ENCODE measurements at regions not wholly inside any gene's neighbourhood (a gene's known extent, or its start where the extent isn't known, plus 50 kb on each side); places are given as distances from the start of the nearest gene placed in this dataset.
A peak's percentile ranks its signal among the peaks of the same experiment; 100 is the strongest.

- no peak for TF ChIP-seq CTCF (conservative IDR thresholded peaks at IDR 0.05)
- no peak for TF ChIP-seq ZFX (IDR thresholded peaks at IDR 0.05)
- peak overlapping the region; percentile 36; the same call in 1 of the 2 replicates for H3K27ac ChIP-seq
Measured at GRCh38 chr6:157763904-157764177, 59.2 kb upstream of the SNX9 start.

- TF ChIP-seq ZFX (IDR thresholded peaks at IDR 0.05): no peak
- no peak for TF ChIP-seq CTCF (conservative IDR thresholded peaks at IDR 0.05)
- H3K27ac ChIP-seq: no peak overlapping the region
Measured at GRCh38 chr6:157764178-157765068, 58.6 kb upstream of the SNX9 start.

- no peak overlapping the region for H3K27ac ChIP-seq
Measured at GRCh38 chr6:157766901-157767774, 55.9 kb upstream of the SNX9 start.

GRCh38 chr6:157767775-157768156 is 55.3 kb upstream of the SNX9 start:
- H3K27ac ChIP-seq: no peak overlapping the region
- no peak for TF ChIP-seq CTCF (conservative IDR thresholded peaks at IDR 0.05)
- no peak for TF ChIP-seq ZFX (IDR thresholded peaks at IDR 0.05)

More at GRCh38 chr6:157766901-157767774, 55.9 kb upstream of the SNX9 start:
- TF ChIP-seq CTCF (conservative IDR thresholded peaks at IDR 0.05) (no peak), ZFX (IDR thresholded peaks at IDR 0.05) (no peak)

DNA sequence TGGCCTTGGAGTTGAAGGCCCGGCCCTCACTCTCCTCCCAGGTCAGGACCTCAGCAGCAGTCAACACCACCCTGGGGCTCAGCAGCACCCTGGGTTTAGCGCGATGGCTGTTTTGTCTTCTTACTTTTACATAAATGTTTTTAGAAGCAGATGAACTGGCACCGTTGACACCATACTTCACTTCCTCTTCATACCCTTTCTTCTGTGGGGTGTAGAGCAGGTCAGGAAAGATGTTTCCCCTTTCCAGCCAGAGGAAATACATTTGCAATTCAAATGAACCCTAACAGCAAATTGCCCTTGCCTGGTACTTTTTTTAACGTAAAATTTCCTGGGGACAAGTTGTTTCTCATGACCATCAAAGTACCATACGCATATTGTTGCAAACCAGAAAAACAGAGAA is 54.7 kb upstream of the SNX9 start:
- H3K27ac ChIP-seq: no peak overlapping the region
- TF ChIP-seq CTCF (conservative IDR thresholded peaks at IDR 0.05): no peak
- TF ChIP-seq ZFX (IDR thresholded peaks at IDR 0.05): no peak

GRCh38 chr6:157768863-157769551 is 54.0 kb upstream of the SNX9 start:
- H3K27ac ChIP-seq: no peak overlapping the region
- TF ChIP-seq CTCF (conservative IDR thresholded peaks at IDR 0.05) (no peak), ZFX (IDR thresholded peaks at IDR 0.05) (no peak)
